Upper lobe of left lung (tissue), 6 donors: ENCODE measurements at regions not wholly inside any gene's neighbourhood (a gene's known extent, or its start where the extent isn't known, plus 50 kb on each side); places are given as distances from the start of the nearest gene placed in this dataset.

ENCODE experiments used
- ATAC-seq, 2 donors: fragments of 200-7000 bp; cut with Tn5 transposase; one replicate each; pipeline ENCODE4 v1.9.1; 2022; ENCODE audit warnings: mild to moderate bottlenecking in 2 of 2, moderate library complexity in 2 of 2; ENCODE audit not compliant: low FRiP score in 2 of 2
- DNase-seq, 2 donors: peaks; one replicate each; pipeline ENCODE4 v3.0.0-alpha.2; 2019 to 2020
- H3K27ac ChIP-seq, 4 donors: fragments of 200-600 bp; sonication (generic); one replicate each; pipeline ENCODE4 v1.5.1; 2016 to 2019
- H3K27me3 ChIP-seq, 4 donors: fragments of 200-600 bp; sonication (generic); one replicate each; pipeline ENCODE4 v1.5.1; 2017 to 2019
- H3K36me3 ChIP-seq, 4 donors: fragments of 200-600 bp; sonication (generic); one replicate each; pipeline ENCODE4 v1.5.1; 2016 to 2019
- H3K4me1 ChIP-seq, 4 donors: fragments of 200-600 bp; sonication (generic); one replicate each; pipeline ENCODE4 v1.5.1; 2018 to 2019
- H3K4me3 ChIP-seq, 4 donors: fragments of 200-600 bp; sonication (generic); one replicate each; pipeline ENCODE4 v1.5.1; 2017 to 2019; ENCODE audit warnings: mild to moderate bottlenecking in 2 of 4, moderate library complexity in 1 of 4
- H3K9me3 ChIP-seq, 4 donors: fragments of 200-600 bp; sonication (generic); one replicate each; pipeline ENCODE4 v1.5.1; 2018 to 2019
- CTCF ChIP-seq, 6 experiments: fragments of 450-650 bp in 4 of 6; fragments of 200-600 bp in 2 of 6; sonication (generic) in 2 of 6; IDR thresholded peaks; one replicate each; pipeline ENCODE4 v1.5.1; 2016 to 2019; ENCODE audit warnings: antibody characterized with exemption in 6 of 6
- EP300 ChIP-seq, 4 donors: sonication (generic); formaldehyde crosslinking; IDR thresholded peaks; one replicate each; pipeline ENCODE4 v1.5.1; 2017; ENCODE audit warnings: antibody characterized with exemption in 4 of 4, control low read depth in 2 of 4
- POLR2A ChIP-seq, 4 donors: fragments of 450-650 bp; IDR thresholded peaks; one replicate each; pipeline ENCODE4 v1.5.1; 2016 to 2017; ENCODE audit warnings: antibody characterized with exemption in 4 of 4, mild to moderate bottlenecking in 2 of 4
- POLR2AphosphoS5 ChIP-seq, 2 donors: sonication (generic); formaldehyde crosslinking; IDR thresholded peaks; one replicate each; pipeline ENCODE4 v1.5.1; 2017; ENCODE audit warnings: antibody characterized with exemption in 2 of 2
- WGBS, 2 donors: methylation state at CpG; one replicate each; pipeline ENCODE4 v1.1.5; 2017 to 2018; 5-methylcytosine and 5-hydroxymethylcytosine counted together
- donor health status: DM: no; HTN: no; CAD: no; lungs with moderate emphysema.
- donor health status: DM: no; HTN: yes; CAD: no; lungs with severe emphysema.

DNA sequence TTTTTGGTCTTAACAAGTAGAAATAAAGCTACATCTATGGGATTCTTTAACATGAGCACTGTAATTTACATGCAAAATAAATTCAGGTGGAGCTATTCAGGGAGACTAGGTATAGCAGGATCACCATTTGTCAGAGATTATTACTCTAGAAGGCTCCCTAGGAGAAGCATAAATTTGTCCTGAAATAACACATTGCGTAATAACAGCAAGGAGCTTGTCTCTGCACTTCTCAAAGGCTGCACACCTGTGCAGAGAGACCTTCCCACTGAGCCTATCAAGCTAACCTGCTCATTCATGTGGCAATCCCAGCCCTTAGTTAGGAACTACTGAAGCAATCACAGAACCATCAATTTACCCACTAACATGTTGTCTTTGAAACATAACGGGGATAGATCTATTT lies 437.4 kb upstream of the MC4R start:
- H3K9me3 ChIP-seq, result no peaks in the 10 kb centered on the region
- H3K4me1 ChIP-seq, result no peaks in the 10 kb centered on the region
- no peak for ATAC-seq
- no peaks in the 10 kb centered on the region for H3K36me3 ChIP-seq
- no peak overlapping the region for H3K27ac ChIP-seq
- 86 to 100% methylated on average over 2 of the region's 2 CpGs for WGBS, 2 donors
- TF ChIP-seq CTCF (IDR thresholded peaks at IDR 0.05), result no peak
- TF ChIP-seq POLR2A (IDR thresholded peaks at IDR 0.05), result no peak
- TF ChIP-seq EP300 (IDR thresholded peaks at IDR 0.05), result no peak
- TF ChIP-seq POLR2AphosphoS5 (IDR thresholded peaks at IDR 0.05), result no peak
- no peaks in the 10 kb centered on the region for H3K27me3 ChIP-seq
- DNase-seq, result no peak
- no peak overlapping the region for H3K4me3 ChIP-seq

GRCh38 chr18:60812921-60813320 lies 440.3 kb upstream of the MC4R start:
- DNase-seq (no peak), ATAC-seq (no peak)
- 72 to 74% methylated on average over 2 of the region's 2 CpGs for WGBS, 2 donors
- no peak overlapping the region for H3K4me3 ChIP-seq
- H3K27me3 ChIP-seq, result no peaks in the 10 kb centered on the region
- no peaks in the 10 kb centered on the region for H3K9me3 ChIP-seq
- H3K27ac ChIP-seq, result no peak overlapping the region
- TF ChIP-seq CTCF (IDR thresholded peaks at IDR 0.05) (no peak), POLR2AphosphoS5 (IDR thresholded peaks at IDR 0.05) (no peak), POLR2A (IDR thresholded peaks at IDR 0.05) (no peak)
- no peaks in the 10 kb centered on the region for H3K36me3 ChIP-seq
- no peaks in the 10 kb centered on the region for H3K4me1 ChIP-seq

DNA sequence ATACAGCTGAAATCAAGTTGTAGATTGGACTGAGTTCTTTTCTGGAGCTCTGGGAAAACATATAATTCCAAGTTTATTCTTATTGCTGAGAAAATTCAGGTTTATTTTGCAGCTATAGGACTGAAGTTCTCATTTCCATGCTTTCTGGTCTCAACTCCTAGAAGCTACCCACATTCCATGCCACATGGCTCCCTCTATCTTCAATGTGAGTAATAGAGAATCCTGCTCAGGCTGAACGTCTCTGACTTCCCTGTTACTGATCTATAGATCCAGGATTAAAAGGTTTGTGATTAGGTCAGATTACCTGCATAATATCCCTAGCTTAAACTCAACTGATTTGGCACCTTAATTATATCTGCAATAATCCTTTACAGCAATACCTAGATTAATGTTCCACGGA lies 453.8 kb upstream of the MC4R start:
- DNase-seq (no peak), ATAC-seq (no peak)
- no peaks in the 10 kb centered on the region for H3K4me1 ChIP-seq
- no peaks in the 10 kb centered on the region for H3K36me3 ChIP-seq
- TF ChIP-seq EP300 (IDR thresholded peaks at IDR 0.05) (no peak), POLR2AphosphoS5 (IDR thresholded peaks at IDR 0.05) (no peak), CTCF (IDR thresholded peaks at IDR 0.05) (no peak), POLR2A (IDR thresholded peaks at IDR 0.05) (no peak)
- H3K27me3 ChIP-seq, result no peaks in the 10 kb centered on the region
- H3K4me3 ChIP-seq, result no peak overlapping the region
- no peaks in the 10 kb centered on the region for H3K9me3 ChIP-seq
- WGBS, 2 donors, result 54 to 57% methylated on average over 2 of the region's 2 CpGs
- H3K27ac ChIP-seq, result no peak overlapping the region

DNA sequence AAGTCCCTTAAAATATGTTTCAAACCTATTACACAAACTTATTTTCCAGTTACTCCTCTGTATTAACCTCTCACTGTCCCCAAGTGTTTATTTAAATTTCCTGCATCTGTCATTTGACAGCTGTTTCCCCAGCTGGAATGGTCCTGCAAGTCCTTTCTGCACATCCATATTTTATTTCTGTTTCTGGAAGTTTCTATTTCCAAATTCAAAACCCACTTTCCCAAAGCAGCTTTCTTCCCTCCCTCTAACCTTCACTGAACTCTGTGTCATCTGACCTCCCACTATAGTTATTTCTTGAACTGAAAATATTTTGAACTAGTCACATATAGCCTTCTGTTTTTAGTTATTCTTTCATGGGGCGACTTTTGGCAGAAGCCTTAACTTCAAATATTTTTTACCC lies 459.4 kb upstream of the MC4R start:
- no peaks in the 10 kb centered on the region for H3K36me3 ChIP-seq
- ATAC-seq (no peak), DNase-seq (no peak)
- no peaks in the 10 kb centered on the region for H3K9me3 ChIP-seq
- H3K4me3 ChIP-seq, result no peak overlapping the region
- no peak for TF ChIP-seq EP300 (IDR thresholded peaks at IDR 0.05)
- no peak for TF ChIP-seq CTCF (IDR thresholded peaks at IDR 0.05)
- no peak for TF ChIP-seq POLR2A (IDR thresholded peaks at IDR 0.05)
- TF ChIP-seq POLR2AphosphoS5 (IDR thresholded peaks at IDR 0.05), result no peak
- H3K4me1 ChIP-seq, result no peaks in the 10 kb centered on the region
- 87 to 91% methylated on average over 1 of the region's 1 CpG for WGBS, 2 donors
- H3K27ac ChIP-seq, result no peak overlapping the region
- H3K27me3 ChIP-seq, result no peaks in the 10 kb centered on the region

- no peaks in the 10 kb centered on the region for H3K36me3 ChIP-seq
- ATAC-seq, result no peak
- H3K9me3 ChIP-seq, result no peaks in the 10 kb centered on the region
- no peaks in the 10 kb centered on the region for H3K4me1 ChIP-seq
- H3K27me3 ChIP-seq, result no peaks in the 10 kb centered on the region
- H3K4me3 ChIP-seq, result no peak overlapping the region
- H3K27ac ChIP-seq, result no peak overlapping the region
- TF ChIP-seq EP300 (IDR thresholded peaks at IDR 0.05) (no peak), POLR2AphosphoS5 (IDR thresholded peaks at IDR 0.05) (no peak), POLR2A (IDR thresholded peaks at IDR 0.05) (no peak), CTCF (IDR thresholded peaks at IDR 0.05) (no peak)
- DNase-seq, result no peak
These were observed 466.1 kb upstream of the MC4R start for GRCh38 chr18:60838677-60839076.
